Activated CD8-positive, alpha-beta memory T cell treated with anti-CD3 and anti-CD28 coated beads for 48 hours (primary cell): ENCODE measurements at regions not wholly inside any gene's neighbourhood (a gene's known extent, or its start where the extent isn't known, plus 50 kb on each side); places are given as distances from the start of the nearest gene placed in this dataset.

ENCODE experiments used
- DNase-seq, 3 experiments: peaks; one replicate each; pipeline ENCODE4 v3.0.0-alpha.2; 2020; ENCODE audit warnings: low read depth in 2 of 3, low spot score in 2 of 3

DNA sequence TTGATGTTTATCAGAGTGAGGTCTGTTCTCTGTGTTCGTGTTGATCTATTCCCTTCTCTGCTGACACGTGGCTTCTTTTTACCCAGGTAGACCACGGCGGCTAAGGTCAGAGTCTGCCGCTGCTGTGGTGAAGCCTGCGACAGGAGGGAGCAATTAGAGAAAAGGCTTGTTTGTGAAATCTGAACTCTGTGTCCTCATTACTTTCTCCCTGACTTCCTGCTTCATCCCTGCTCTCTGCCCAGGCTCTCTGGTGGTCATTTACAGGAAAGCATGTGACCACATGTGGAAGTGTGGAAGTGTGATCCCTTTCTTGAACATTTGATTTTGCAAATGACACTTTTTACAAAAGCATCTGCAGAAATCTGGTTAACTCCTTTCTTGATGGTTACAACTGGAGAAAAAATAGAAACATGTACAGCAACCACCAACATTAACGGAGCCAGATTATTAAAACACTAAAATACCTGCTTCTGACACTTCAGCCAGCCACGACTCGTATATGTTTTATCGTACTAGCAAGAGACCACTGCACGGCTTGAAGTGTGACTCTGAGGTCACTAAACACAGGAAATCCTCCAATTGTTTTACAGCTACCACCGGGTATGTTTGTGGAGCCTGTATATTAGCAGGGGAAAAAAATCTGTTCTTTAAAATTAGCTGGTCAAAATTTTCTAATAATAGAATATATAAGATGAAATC is 388.6 kb upstream of the TMPO start:
- no peak for DNase-seq

DNA sequence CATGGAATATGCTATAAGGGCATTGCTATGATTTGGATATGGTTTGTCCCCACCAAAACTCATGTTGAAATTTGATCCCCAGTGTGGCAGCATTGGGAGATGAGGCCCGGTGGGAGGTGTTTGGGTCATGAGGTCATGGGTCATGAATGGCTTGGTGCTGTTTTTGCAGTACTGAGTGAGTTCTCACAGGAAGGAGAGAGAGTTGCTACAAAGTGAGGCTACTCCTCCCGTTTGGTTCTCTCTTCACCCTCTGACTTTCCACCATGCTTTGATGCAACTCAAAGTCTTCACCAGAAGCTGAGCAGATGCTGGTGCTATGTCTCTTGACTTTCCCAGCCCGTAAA is 388.1 kb upstream of the TMPO start:
- no peak for DNase-seq

- no peak for DNase-seq
Measured at GRCh38 chr12:98127854-98128253, 387.5 kb upstream of the TMPO start.

GRCh38 chr12:98136544-98136943 is 378.8 kb upstream of the TMPO start:
- no peak for DNase-seq

DNA sequence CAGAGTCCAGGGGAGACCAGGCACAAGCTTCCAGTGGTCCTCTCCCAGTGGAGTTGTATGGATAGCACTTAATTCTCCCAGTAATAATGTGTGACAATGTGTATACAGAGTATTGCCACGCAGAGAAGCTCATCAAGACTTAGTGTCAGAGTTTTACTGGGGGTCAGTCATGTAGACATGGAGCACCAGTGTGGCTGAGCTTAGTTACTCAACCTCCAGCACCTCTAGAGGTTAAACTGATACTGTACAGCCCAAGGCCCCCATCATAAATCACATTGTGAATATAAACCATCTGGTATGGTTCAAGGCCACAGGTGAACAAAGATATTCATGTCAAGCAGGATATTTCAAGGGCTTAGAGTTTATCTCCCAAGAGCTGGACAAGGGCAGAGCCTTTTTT is 378.1 kb upstream of the TMPO start:
- no peak for DNase-seq

DNA sequence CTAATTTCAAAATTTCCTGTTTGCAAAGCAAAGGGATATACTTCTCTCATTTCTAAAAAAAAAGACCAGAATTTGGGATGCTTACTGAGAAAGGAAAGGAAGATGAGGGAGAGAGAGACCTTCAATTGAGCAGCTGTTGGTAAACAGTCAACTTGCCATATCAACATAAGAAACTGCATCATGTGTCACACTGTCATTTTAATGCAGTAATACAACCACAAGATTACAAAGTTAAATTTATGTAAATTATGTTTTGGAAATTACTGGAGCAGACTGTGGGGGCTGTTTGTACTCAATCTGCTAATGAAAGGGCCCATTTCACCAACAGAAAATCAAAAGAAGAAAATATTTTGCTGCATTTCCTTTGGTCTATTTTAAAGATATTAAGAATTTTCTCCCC is 370.4 kb upstream of the TMPO start:
- DNase-seq, result no peak

- DNase-seq, result no peak
Measured at GRCh38 chr12:98146043-98146442, 369.3 kb upstream of the TMPO start.

GRCh38 chr12:98146487-98146886 is 368.9 kb upstream of the TMPO start:
- DNase-seq, result no peak

- no peak for DNase-seq
Measured at GRCh38 chr12:98149270-98149669, 366.1 kb upstream of the TMPO start.

DNA sequence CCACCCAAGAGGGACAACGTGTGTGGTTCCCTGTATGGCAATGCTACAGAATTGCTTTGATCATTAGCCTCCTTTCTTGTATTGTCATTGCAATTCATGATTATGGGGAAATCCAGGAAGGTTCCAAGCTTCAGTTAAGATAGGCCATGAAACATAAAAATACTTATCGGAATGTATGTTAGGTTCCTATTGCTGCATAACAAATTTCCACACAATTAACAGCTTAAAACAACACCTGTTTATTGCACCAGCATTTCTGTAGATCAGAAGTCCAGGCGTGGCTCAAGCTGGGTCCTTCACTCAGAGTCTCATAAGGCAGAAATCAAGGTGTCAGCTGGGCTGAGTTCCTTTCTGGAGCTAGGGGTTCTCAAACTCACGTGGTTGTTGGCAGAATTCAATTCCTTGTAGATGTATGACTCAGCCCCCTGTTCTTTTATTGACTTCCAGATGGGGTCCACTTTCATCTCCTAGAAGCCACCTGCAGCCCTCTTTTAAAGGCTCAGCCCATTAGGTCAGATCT is 365.6 kb upstream of the TMPO start:
- no peak for DNase-seq

- DNase-seq, result no peak
Measured at GRCh38 chr12:98151105-98151590, 364.2 kb upstream of the TMPO start.

DNA sequence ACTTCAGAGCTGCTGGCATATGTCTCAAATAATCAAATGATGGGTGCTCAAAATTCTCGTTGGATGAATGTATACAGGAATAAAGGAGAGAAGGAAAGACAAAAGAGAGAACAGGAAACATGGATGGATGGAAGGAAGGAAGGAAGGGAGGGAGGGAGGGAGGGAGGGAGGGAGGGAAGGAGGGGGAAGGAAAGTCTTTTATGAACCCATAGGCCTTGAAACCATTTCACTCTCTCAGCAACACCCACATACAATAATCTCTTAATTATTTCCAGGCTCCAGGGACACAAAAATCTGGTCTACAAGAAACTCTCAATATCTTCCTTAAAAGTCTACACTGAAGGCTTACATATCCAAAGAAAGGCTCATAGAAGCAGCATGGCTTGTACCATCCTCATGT is 363.4 kb upstream of the TMPO start:
- DNase-seq, result no peak

DNA sequence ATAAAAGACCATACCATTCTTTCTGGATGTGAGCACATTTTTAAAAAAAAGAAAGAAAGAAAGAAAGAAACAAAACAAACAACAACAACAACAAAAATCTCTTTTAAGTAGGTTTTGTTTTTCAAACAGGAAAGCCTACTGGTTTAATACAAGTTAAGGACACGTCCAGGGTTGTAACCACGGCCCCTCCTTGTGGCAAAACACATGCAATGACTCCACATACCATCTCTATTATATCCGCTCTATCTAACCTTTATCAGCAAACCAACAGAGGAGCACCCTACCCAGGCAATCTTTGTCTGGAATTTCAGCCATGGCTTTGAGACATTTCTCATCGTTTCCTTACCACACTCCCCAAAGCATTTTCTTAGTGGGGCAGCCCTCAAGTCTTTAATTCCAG is 360.5 kb upstream of the TMPO start:
- DNase-seq, result no peak

- DNase-seq, result no peak
Measured at GRCh38 chr12:98156697-98157096, 358.7 kb upstream of the TMPO start.

DNA sequence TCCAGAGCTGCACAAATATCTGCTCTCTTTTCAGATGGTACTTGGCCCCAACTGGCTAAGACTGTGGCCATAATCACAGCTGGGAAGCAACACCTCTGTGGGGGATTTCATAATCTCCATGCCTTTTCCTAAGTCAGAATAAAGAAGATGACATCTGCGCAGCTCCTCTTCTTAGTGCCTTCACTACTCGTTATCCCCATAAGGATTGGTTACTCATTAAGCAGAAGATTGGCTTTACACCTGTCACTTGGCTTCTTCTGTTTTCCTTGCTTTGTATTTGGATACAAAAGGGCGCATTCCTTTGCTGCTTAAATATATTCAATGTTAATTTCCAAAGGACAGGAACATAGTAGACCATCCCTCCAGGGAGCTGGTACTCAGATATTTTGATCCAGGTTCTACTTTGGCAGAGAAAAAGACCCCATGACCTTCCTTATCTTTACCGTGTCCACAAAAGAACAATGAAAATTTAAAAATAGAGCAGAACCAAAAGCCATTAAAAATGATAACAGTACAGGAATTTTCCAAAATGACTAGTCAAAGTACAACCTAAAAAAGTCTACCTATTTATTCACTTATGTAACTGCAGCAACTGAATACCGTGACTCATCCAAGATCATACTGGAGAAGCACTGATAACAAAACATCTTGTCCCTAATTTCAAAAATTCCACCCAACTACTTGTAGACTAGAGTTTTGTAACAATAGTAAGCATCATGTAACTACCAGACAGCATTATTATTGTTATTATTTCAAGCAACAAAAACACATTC is 352.3 kb upstream of the TMPO start:
- no peak for DNase-seq

DNA sequence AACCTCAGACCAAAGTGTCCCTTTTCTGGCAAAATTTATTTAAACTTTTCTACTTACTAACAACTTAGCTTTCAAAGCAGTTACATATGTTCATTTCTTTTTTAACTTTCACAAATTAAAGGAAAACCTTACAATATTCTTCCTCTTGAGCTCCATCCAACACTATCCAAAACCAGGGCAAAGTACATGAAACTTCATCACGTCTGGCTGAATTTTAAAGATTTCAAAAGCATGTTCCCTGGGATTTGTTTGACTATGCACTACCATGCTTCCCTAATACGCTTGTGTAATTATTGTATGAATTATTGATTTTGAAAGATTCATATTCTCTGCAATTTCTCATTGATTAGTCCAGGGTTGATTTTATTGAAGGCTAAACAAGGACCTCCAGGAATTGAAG is 343.1 kb upstream of the TMPO start:
- DNase-seq, result no peak

DNA sequence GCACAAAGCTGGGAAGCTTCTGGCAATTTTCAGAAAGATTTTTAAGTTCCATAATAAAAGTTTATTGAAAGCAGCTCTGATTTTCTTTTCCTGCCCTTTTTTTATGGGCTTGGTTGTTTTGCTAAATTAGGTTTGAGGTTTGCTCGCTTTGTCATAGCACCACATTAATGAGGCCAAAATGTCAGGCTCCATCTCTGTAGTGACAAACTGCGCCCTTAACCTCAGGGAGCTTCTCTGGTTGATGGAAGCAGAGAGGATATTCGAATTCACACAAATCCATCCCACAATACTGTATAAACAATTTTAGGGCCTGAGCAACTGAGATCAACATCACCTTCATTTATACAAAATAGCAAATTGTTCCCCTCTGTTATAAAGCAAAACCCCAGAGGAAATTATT is 342.6 kb upstream of the TMPO start:
- no peak for DNase-seq

DNA sequence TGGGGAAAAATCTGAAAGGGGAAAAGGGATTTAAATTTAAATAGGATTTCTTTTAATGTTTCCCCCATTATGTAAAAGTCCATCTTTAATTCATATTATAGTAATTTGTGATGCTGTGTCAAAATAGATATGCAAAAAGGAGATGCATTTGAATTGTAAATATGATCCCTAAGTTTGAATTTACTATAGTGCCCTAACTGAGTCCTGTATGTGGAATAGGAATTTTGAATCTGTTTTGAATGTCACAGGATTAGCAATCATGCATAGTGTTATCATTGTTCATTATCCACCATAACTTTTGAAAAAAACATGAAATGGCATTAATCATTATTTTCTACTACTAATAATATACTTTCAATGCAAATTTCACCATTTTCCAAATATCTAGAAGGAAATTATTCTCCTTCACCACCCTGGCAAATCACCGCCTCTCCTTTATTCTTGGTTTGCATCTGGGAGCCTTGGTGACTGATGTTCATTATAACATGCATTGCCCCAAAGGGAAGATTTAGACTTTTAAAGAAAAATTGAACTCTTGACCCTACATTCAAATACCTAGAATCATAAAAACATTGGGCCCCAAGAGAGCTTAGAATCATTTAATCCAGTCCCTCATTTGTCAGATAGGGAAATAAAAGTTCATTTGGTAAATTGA is 341.5 kb upstream of the TMPO start:
- DNase-seq, result no peak

GRCh38 chr12:98174428-98174809 is 341.0 kb upstream of the TMPO start:
- DNase-seq, result no peak

GRCh38 chr12:98178126-98178525 is 337.3 kb upstream of the TMPO start:
- DNase-seq, result no peak

DNA sequence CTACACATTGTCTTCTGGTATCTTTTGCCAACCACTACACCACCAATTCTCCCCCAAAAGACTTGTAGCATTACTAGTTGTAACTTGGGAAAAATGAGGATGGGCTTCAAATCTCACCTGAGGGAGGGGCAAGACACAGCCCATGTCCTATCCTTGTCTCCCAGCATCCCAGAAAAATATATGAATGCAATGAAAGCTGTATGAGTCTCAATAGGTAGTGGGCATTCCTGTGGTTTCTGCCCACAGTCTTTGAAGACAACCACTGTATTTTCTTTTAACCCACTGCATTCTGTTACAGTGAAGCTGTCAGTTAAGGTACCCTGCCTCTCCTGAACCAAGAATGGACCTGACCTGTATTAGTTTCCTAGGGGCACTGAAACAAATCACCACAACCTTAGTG is 336.2 kb upstream of the TMPO start:
- DNase-seq, result no peak

GRCh38 chr12:98180603-98181002 is 334.8 kb upstream of the TMPO start:
- no peak for DNase-seq
